ENCODE measurements at regions not wholly inside any gene's neighbourhood (a gene's known extent, or its start where the extent isn't known, plus 50 kb on each side); places are given as distances from the start of the nearest gene placed in this dataset.

DNA sequence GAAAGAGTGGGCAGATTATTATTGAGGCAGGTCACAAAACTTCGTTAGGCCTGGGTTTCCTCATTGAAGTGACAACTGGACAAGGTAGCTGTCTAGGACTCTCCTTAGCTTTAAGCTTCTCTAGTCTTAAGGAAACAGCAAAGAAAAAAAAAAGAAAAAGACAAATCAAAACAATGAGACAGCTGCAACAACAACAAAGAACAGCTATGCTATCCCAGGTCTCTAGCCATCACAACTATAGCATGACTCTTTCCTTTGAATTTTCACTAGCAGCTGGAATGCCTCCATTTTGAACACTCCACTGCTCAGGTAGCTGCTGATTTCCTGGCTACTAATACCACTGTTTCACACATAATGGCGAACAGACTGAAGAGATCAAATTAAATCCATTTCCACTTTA lies 302.4 kb upstream of the SORL1-AS1 start:
- Histone ChIP-seq H3K9me3 (ENCODE audit: control insufficient read depth, insufficient read depth, low read depth, low read length) (no peaks in the 10 kb centered on the region), H3K27me3 (ENCODE audit: control insufficient read depth, insufficient read depth, low read length) (no peaks in the 10 kb centered on the region), H3K27ac (ENCODE audit: low read length) (no peak overlapping the region), H3K36me3 (ENCODE audit: control insufficient read depth, insufficient read depth, low read length) (no peaks in the 10 kb centered on the region), H3K4me3 (ENCODE audit: low read depth in 2 of 2, low read length in 2 of 2) (no peak overlapping the region), H3K4me1 (ENCODE audit: control insufficient read depth, insufficient read depth, low read length) (no peaks in the 10 kb centered on the region)
- intact Hi-C loops (cut with micrococcal nuclease; ENCODE audit: unreplicated experiment) (no loop called here), in situ Hi-C loops (cut with HindIII; ENCODE audit: low pct_unique_long_range_greater_than_20kb, low sequenced_read_pairs) (no loop called here)
- DNase-seq (ENCODE audit: low read depth, low spot score) (no peak), ATAC-seq (no peak)
- no TSS peak for BruUV-seq (replicated peaks)
- CTCF ChIA-PET: interaction anchor here (0.6 kb wide), 1 partner anchor 460 kb away, joined by 3 read pairs; no protein-coding TSS in a partner anchor
- POLR2A ChIA-PET: no interaction called here
- no peak for TF ChIP-seq TCF7L2 (IDR thresholded peaks at IDR 0.05; ENCODE audit: low read depth, low read length)
- TF ChIP-seq SIN3A (IDR thresholded peaks at IDR 0.05; ENCODE audit: borderline replicate concordance, insufficient read depth, low read depth, low read length): no peak
- TF ChIP-seq POLR2AphosphoS5 (IDR thresholded peaks at IDR 0.05; ENCODE audit: low read depth, low read length): no peak
- TF ChIP-seq, protein P1, sequence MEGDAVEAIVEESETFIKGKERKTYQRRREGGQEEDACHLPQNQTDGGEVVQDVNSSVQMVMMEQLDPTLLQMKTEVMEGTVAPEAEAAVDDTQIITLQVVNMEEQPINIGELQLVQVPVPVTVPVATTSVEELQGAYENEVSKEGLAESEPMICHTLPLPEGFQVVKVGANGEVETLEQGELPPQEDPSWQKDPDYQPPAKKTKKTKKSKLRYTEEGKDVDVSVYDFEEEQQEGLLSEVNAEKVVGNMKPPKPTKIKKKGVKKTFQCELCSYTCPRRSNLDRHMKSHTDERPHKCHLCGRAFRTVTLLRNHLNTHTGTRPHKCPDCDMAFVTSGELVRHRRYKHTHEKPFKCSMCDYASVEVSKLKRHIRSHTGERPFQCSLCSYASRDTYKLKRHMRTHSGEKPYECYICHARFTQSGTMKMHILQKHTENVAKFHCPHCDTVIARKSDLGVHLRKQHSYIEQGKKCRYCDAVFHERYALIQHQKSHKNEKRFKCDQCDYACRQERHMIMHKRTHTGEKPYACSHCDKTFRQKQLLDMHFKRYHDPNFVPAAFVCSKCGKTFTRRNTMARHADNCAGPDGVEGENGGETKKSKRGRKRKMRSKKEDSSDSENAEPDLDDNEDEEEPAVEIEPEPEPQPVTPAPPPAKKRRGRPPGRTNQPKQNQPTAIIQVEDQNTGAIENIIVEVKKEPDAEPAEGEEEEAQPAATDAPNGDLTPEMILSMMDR (IDR thresholded peaks at IDR 0.05): no peak
- TF ChIP-seq, protein P2, sequence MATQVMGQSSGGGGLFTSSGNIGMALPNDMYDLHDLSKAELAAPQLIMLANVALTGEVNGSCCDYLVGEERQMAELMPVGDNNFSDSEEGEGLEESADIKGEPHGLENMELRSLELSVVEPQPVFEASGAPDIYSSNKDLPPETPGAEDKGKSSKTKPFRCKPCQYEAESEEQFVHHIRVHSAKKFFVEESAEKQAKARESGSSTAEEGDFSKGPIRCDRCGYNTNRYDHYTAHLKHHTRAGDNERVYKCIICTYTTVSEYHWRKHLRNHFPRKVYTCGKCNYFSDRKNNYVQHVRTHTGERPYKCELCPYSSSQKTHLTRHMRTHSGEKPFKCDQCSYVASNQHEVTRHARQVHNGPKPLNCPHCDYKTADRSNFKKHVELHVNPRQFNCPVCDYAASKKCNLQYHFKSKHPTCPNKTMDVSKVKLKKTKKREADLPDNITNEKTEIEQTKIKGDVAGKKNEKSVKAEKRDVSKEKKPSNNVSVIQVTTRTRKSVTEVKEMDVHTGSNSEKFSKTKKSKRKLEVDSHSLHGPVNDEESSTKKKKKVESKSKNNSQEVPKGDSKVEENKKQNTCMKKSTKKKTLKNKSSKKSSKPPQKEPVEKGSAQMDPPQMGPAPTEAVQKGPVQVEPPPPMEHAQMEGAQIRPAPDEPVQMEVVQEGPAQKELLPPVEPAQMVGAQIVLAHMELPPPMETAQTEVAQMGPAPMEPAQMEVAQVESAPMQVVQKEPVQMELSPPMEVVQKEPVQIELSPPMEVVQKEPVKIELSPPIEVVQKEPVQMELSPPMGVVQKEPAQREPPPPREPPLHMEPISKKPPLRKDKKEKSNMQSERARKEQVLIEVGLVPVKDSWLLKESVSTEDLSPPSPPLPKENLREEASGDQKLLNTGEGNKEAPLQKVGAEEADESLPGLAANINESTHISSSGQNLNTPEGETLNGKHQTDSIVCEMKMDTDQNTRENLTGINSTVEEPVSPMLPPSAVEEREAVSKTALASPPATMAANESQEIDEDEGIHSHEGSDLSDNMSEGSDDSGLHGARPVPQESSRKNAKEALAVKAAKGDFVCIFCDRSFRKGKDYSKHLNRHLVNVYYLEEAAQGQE (IDR thresholded peaks at IDR 0.05; ENCODE audit: insufficient read depth in 1 of 2, low read depth in 2 of 2, low read length in 1 of 2): no peak

DNA sequence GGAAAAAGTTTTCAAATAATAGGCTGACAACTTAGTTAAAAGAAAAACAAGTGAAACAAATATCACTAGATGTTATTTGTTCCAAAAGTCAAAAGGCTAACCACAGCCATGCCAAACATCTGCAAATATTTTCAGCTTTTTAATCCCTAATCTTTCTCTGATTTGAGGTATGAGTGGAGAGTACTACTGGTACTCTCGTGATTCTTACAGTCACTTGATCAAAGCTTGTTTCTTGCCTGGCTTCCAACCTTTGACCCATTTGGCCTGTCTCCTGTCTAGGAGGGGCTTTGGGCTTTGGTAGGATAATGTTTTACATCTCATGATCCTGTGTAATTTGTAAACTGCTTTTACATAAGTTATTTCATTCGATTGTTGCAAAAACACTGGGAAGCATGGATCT lies 301.8 kb upstream of the SORL1-AS1 start:
- H3K27ac ChIP-seq (ENCODE audit: low read length): no peak overlapping the region
- H3K27me3 ChIP-seq (ENCODE audit: control insufficient read depth, insufficient read depth, low read length): no peaks in the 10 kb centered on the region
- ChIA-PET CTCF (interaction anchor here (0.6 kb wide), 1 partner anchor 461 kb away, joined by 3 read pairs; no protein-coding TSS in a partner anchor), POLR2A (interaction anchor here (0.6 kb wide), 1 partner anchor 87 kb away, joined by 9 read pairs; no protein-coding TSS in a partner anchor)
- no peaks in the 10 kb centered on the region for H3K9me3 ChIP-seq (ENCODE audit: control insufficient read depth, insufficient read depth, low read depth, low read length)
- intact Hi-C loops (cut with micrococcal nuclease; ENCODE audit: unreplicated experiment) (no loop called here), in situ Hi-C loops (cut with HindIII; ENCODE audit: low pct_unique_long_range_greater_than_20kb, low sequenced_read_pairs) (no loop called here)
- H3K4me1 ChIP-seq (ENCODE audit: control insufficient read depth, insufficient read depth, low read length): no peaks in the 10 kb centered on the region
- no TSS peak for BruUV-seq (replicated peaks)
- no peak overlapping the region for H3K4me3 ChIP-seq (ENCODE audit: low read depth in 2 of 2, low read length in 2 of 2)
- DNase-seq (ENCODE audit: low read depth, low spot score): no peak
- TF ChIP-seq, protein P2 (IDR thresholded peaks at IDR 0.05; ENCODE audit: insufficient read depth in 1 of 2, low read depth in 2 of 2, low read length in 1 of 2): no peak
- TF ChIP-seq POLR2AphosphoS5 (IDR thresholded peaks at IDR 0.05; ENCODE audit: low read depth, low read length) (no peak), TCF7L2 (IDR thresholded peaks at IDR 0.05; ENCODE audit: low read depth, low read length) (no peak), SIN3A (IDR thresholded peaks at IDR 0.05; ENCODE audit: borderline replicate concordance, insufficient read depth, low read depth, low read length) (no peak)
- TF ChIP-seq, protein P1 (IDR thresholded peaks at IDR 0.05): no peak
- no peaks in the 10 kb centered on the region for H3K36me3 ChIP-seq (ENCODE audit: control insufficient read depth, insufficient read depth, low read length)
- no peak for ATAC-seq

Data from Panc1 (cell line).